Liver (tissue), 3 donors: ENCODE measurements at regions not wholly inside any gene's neighbourhood (a gene's known extent, or its start where the extent isn't known, plus 50 kb on each side); places are given as distances from the start of the nearest gene placed in this dataset.

Source experiments
- HNF4G ChIP-seq: IDR thresholded peaks from 2 replicates; pipeline ENCODE4 v1.6.1; 2016; ENCODE audit warnings: antibody characterized with exemption
- TF ChIP-seq, protein P1 (sequence below): IDR thresholded peaks from 2 replicates; pipeline ENCODE4 v1.6.1; 2016; ENCODE audit warnings: antibody characterized with exemption, mild to moderate bottlenecking
- TF ChIP-seq, protein P2 (sequence below): fragments of 150-350 bp; IDR thresholded peaks from 2 replicates; pipeline ENCODE4 v1.5.1; 2017; ENCODE audit warnings: improper control_type of control experiment, low read depth, low read length; ENCODE audit not compliant: missing input control
- TF ChIP-seq, protein P3 (sequence below): IDR thresholded peaks from 2 replicates; pipeline ENCODE4 v1.6.1; 2016; ENCODE audit warnings: antibody characterized with exemption
- TF ChIP-seq, protein P4 (sequence below): IDR thresholded peaks from 2 replicates; pipeline ENCODE4 v1.6.1; 2016; ENCODE audit warnings: antibody characterized with exemption
- donor health status: healthy.
- donor health status: healthy.

DNA sequence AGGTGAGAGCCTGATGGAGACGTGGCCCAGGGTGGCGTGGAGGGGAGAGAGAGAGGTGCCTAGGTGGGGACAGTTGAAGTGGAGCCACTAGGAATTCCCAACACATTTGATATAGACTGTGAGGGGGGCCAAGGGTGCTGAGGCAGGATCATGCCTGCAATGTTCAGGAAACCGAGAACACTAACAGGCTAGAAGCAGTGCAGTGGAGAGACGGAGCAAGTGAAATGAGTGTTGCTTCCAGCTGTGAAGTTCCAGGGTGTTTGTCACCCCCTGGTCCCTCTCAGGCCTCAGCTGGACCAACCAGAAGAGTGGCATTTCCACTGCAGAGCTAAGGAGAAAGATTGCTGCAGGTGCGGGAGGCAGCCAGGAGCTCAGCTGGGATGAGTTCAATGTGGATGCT is 127.1 kb downstream of the RIPK4 start:
- TF ChIP-seq, protein P1, sequence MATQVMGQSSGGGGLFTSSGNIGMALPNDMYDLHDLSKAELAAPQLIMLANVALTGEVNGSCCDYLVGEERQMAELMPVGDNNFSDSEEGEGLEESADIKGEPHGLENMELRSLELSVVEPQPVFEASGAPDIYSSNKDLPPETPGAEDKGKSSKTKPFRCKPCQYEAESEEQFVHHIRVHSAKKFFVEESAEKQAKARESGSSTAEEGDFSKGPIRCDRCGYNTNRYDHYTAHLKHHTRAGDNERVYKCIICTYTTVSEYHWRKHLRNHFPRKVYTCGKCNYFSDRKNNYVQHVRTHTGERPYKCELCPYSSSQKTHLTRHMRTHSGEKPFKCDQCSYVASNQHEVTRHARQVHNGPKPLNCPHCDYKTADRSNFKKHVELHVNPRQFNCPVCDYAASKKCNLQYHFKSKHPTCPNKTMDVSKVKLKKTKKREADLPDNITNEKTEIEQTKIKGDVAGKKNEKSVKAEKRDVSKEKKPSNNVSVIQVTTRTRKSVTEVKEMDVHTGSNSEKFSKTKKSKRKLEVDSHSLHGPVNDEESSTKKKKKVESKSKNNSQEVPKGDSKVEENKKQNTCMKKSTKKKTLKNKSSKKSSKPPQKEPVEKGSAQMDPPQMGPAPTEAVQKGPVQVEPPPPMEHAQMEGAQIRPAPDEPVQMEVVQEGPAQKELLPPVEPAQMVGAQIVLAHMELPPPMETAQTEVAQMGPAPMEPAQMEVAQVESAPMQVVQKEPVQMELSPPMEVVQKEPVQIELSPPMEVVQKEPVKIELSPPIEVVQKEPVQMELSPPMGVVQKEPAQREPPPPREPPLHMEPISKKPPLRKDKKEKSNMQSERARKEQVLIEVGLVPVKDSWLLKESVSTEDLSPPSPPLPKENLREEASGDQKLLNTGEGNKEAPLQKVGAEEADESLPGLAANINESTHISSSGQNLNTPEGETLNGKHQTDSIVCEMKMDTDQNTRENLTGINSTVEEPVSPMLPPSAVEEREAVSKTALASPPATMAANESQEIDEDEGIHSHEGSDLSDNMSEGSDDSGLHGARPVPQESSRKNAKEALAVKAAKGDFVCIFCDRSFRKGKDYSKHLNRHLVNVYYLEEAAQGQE = no peak
- TF ChIP-seq, protein P2, sequence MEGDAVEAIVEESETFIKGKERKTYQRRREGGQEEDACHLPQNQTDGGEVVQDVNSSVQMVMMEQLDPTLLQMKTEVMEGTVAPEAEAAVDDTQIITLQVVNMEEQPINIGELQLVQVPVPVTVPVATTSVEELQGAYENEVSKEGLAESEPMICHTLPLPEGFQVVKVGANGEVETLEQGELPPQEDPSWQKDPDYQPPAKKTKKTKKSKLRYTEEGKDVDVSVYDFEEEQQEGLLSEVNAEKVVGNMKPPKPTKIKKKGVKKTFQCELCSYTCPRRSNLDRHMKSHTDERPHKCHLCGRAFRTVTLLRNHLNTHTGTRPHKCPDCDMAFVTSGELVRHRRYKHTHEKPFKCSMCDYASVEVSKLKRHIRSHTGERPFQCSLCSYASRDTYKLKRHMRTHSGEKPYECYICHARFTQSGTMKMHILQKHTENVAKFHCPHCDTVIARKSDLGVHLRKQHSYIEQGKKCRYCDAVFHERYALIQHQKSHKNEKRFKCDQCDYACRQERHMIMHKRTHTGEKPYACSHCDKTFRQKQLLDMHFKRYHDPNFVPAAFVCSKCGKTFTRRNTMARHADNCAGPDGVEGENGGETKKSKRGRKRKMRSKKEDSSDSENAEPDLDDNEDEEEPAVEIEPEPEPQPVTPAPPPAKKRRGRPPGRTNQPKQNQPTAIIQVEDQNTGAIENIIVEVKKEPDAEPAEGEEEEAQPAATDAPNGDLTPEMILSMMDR = no peak
- TF ChIP-seq, protein P3, sequence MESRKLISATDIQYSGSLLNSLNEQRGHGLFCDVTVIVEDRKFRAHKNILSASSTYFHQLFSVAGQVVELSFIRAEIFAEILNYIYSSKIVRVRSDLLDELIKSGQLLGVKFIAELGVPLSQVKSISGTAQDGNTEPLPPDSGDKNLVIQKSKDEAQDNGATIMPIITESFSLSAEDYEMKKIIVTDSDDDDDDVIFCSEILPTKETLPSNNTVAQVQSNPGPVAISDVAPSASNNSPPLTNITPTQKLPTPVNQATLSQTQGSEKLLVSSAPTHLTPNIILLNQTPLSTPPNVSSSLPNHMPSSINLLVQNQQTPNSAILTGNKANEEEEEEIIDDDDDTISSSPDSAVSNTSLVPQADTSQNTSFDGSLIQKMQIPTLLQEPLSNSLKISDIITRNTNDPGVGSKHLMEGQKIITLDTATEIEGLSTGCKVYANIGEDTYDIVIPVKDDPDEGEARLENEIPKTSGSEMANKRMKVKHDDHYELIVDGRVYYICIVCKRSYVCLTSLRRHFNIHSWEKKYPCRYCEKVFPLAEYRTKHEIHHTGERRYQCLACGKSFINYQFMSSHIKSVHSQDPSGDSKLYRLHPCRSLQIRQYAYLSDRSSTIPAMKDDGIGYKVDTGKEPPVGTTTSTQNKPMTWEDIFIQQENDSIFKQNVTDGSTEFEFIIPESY = no peak
- TF ChIP-seq, protein P4, sequence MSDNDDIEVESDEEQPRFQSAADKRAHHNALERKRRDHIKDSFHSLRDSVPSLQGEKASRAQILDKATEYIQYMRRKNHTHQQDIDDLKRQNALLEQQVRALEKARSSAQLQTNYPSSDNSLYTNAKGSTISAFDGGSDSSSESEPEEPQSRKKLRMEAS = no peak
- no peak for TF ChIP-seq HNF4G
